ENCODE measurements at regions not wholly inside any gene's neighbourhood (a gene's known extent, or its start where the extent isn't known, plus 50 kb on each side); places are given as distances from the start of the nearest gene placed in this dataset.

DNA sequence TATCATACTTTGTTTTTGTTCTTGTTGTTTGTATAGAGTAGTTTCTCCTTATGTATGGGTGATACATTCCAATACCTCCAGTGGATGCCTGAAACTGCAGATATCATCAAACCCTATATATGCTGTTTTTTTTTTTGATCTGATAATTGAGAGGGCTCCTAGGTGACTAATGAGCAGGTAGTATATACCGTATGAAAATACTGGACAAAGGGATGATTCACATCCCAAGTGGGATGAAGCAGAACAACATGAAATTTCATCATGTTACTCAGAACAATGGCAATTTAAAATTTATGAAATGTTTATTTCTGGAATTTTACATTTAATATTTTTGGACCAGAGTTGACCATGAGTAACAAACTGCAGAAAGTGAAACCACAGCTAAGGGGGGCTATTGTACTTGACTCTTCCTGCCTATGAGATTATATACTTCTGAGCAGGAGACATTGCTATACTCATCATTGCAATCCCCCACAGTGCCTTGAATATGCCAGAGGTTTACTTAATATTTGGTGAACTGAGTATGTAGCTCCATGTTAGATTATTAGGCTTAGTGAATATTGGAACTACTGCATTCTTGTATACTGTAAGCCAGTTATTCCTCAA is 258.7 kb upstream of the FBXL7 start:
- Mint-ChIP-seq H3K4me3 (no peak overlapping the region), H3K27me3 (ENCODE audit: low read depth in 2 of 2) (no peaks in the 10 kb centered on the region), H3K4me1 (no peaks in the 10 kb centered on the region), H3K36me3 (peaks cover 12% of the 10 kb centered on the region), H3K27ac (no peak overlapping the region), H3K9me3 (peaks cover 21 to 27% of the 10 kb centered on the region in 2 donors)
- no peak for DNase-seq
- Histone ChIP-seq H3K9me3 (ENCODE audit: control insufficient read depth, insufficient read depth, low read length) (peaks cover 10% of the 10 kb centered on the region), H3K27ac (ENCODE audit: low read length) (no peak overlapping the region), H3K4me1 (ENCODE audit: control insufficient read depth, insufficient read depth, low read length) (no peaks in the 10 kb centered on the region), H3K4me3 (ENCODE audit: low read length) (no peak overlapping the region), H3K36me3 (ENCODE audit: control insufficient read depth, insufficient read depth, low read length) (no peaks in the 10 kb centered on the region), H3K27me3 (ENCODE audit: control insufficient read depth, insufficient read depth, low read length) (no peaks in the 10 kb centered on the region)
- TF ChIP-seq, protein P1, sequence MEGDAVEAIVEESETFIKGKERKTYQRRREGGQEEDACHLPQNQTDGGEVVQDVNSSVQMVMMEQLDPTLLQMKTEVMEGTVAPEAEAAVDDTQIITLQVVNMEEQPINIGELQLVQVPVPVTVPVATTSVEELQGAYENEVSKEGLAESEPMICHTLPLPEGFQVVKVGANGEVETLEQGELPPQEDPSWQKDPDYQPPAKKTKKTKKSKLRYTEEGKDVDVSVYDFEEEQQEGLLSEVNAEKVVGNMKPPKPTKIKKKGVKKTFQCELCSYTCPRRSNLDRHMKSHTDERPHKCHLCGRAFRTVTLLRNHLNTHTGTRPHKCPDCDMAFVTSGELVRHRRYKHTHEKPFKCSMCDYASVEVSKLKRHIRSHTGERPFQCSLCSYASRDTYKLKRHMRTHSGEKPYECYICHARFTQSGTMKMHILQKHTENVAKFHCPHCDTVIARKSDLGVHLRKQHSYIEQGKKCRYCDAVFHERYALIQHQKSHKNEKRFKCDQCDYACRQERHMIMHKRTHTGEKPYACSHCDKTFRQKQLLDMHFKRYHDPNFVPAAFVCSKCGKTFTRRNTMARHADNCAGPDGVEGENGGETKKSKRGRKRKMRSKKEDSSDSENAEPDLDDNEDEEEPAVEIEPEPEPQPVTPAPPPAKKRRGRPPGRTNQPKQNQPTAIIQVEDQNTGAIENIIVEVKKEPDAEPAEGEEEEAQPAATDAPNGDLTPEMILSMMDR (IDR thresholded peaks at IDR 0.05): no peak
- 100% methylated on average over 1 of the region's 1 CpG for WGBS (ENCODE audit: insufficient coverage)
- no peak for ATAC-seq
- intact Hi-C loops (cut with micrococcal nuclease): no loop called here

DNA sequence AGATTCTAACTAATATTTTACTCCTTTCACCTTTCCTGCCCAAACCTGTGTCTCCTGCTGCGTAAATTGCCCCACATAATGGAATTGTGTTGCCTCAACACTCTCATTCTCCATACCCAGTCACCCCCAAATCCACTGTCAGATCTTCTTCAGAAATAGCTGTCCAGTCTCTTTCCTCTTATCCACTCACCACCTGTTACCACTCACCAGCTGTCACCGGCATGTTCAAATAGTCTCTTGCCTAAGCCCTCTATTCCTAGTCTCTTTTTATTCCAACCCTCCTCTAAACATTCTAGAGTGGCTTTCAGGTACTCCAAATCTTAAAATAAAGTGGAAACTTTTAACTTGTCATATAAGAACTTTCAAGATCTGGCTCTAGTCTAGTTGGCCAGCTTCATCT is 262.0 kb upstream of the FBXL7 start:
- H3K27me3 ChIP-seq (ENCODE audit: control insufficient read depth, insufficient read depth, low read length): no peaks in the 10 kb centered on the region
- H3K4me3 ChIP-seq (ENCODE audit: low read length): no peak overlapping the region
- peaks cover 10% of the 10 kb centered on the region for H3K9me3 ChIP-seq (ENCODE audit: control insufficient read depth, insufficient read depth, low read length)
- H3K36me3 ChIP-seq (ENCODE audit: control insufficient read depth, insufficient read depth, low read length): no peaks in the 10 kb centered on the region
- H3K27ac ChIP-seq (ENCODE audit: low read length): no peak overlapping the region
- no peak overlapping the region for H3K27ac Mint-ChIP-seq
- 81% methylated on average over 2 of the region's 2 CpGs for WGBS (ENCODE audit: insufficient coverage)
- ATAC-seq (no peak), DNase-seq (no peak)
- H3K27me3 Mint-ChIP-seq (ENCODE audit: low read depth in 2 of 2): no peaks in the 10 kb centered on the region
- no peaks in the 10 kb centered on the region for H3K4me1 ChIP-seq (ENCODE audit: control insufficient read depth, insufficient read depth, low read length)
- H3K36me3 Mint-ChIP-seq: peaks cover 7% of the 10 kb centered on the region
- no peak overlapping the region for H3K4me3 Mint-ChIP-seq
- H3K4me1 Mint-ChIP-seq: no peaks in the 10 kb centered on the region
- TF ChIP-seq, protein P1 (IDR thresholded peaks at IDR 0.05): no peak
- peaks cover 16 to 17% of the 10 kb centered on the region in 2 donors for H3K9me3 Mint-ChIP-seq
- intact Hi-C loops (cut with micrococcal nuclease): no loop called here

DNA sequence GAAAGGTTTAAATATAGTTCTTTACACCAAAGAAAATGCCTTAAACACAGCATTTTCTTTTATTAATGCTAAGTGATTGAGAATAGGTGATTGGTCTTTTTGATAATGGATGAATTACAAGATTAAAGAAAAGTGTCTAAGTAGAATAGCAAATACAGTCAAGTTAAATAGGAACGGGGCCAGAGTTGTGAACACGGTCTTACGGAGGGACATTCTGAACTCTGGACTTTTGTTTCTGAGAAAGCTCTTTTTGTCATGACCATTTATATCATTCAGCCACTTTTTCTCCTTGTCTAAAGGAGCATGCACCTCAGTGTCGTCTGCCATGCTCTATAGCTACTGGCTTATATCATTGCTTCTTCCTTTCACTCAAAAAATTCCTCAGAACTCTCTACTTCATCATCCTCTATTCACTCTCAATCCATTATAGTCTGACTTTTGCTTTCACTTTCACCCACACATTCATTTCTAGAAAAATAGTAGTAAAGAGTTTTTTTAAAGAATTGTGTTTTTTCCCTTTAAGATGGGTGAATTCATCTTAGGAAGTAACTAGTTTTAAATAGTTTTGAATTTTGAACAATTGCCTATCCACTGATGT is 263.0 kb upstream of the FBXL7 start:
- Histone ChIP-seq H3K9me3 (ENCODE audit: control insufficient read depth, insufficient read depth, low read length) (peaks cover 10% of the 10 kb centered on the region), H3K4me3 (ENCODE audit: low read length) (no peak overlapping the region), H3K27ac (ENCODE audit: low read length) (no peak overlapping the region), H3K36me3 (ENCODE audit: control insufficient read depth, insufficient read depth, low read length) (no peaks in the 10 kb centered on the region), H3K4me1 (ENCODE audit: control insufficient read depth, insufficient read depth, low read length) (no peaks in the 10 kb centered on the region), H3K27me3 (ENCODE audit: control insufficient read depth, insufficient read depth, low read length) (no peaks in the 10 kb centered on the region)
- Mint-ChIP-seq H3K27me3 (ENCODE audit: low read depth in 2 of 2) (no peaks in the 10 kb centered on the region), H3K4me3 (no peak overlapping the region), H3K27ac (no peak overlapping the region), H3K4me1 (no peaks in the 10 kb centered on the region), H3K36me3 (peaks cover 7% of the 10 kb centered on the region), H3K9me3 (peaks cover 15 to 18% of the 10 kb centered on the region in 2 donors)
- WGBS (ENCODE audit: insufficient coverage): 87% methylated on average over 4 of the region's 4 CpGs
- DNase-seq (no peak), ATAC-seq (no peak)
- intact Hi-C loops (cut with micrococcal nuclease): no loop called here
- TF ChIP-seq, protein P1 (IDR thresholded peaks at IDR 0.05): no peak

DNA sequence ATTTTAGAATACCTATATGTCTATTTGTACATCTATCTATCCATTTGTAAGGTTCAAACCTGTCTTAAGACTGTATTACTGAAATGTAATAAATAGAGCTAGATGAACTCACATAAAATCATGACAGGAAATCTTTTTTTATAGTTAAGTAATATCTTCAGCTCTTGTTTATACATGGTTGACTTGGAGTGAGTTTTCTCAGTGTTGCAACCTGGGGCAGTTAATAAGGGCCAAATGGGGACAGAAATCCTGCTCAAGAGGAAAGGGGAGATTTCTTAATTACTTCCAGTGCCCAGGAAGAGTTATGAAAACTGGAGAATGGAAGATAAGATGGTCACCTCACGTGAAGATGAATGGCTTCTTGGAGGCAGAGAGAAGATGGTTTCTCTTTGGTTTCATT is 265.1 kb upstream of the FBXL7 start:
- Mint-ChIP-seq H3K4me3 (no peak overlapping the region), H3K9me3 (peaks cover 22 to 24% of the 10 kb centered on the region in 2 donors), H3K36me3 (peaks cover 4% of the 10 kb centered on the region), H3K4me1 (no peaks in the 10 kb centered on the region), H3K27me3 (ENCODE audit: low read depth in 2 of 2) (no peaks in the 10 kb centered on the region), H3K27ac (no peak overlapping the region)
- ATAC-seq (no peak), DNase-seq (no peak)
- no peaks in the 10 kb centered on the region for H3K27me3 ChIP-seq (ENCODE audit: control insufficient read depth, insufficient read depth, low read length)
- 83% methylated on average over 1 of the region's 1 CpG for WGBS (ENCODE audit: insufficient coverage)
- no peak overlapping the region for H3K27ac ChIP-seq (ENCODE audit: low read length)
- peaks cover 2% of the 10 kb centered on the region for H3K9me3 ChIP-seq (ENCODE audit: control insufficient read depth, insufficient read depth, low read length)
- H3K36me3 ChIP-seq (ENCODE audit: control insufficient read depth, insufficient read depth, low read length): no peaks in the 10 kb centered on the region
- H3K4me1 ChIP-seq (ENCODE audit: control insufficient read depth, insufficient read depth, low read length): no peaks in the 10 kb centered on the region
- TF ChIP-seq, protein P1 (IDR thresholded peaks at IDR 0.05): no peak
- H3K4me3 ChIP-seq (ENCODE audit: low read length): no peak overlapping the region
- intact Hi-C loops (cut with micrococcal nuclease): no loop called here

Measured in natural killer cell (primary cell).